Tibial nerve (tissue), 3 donors: ENCODE measurements at regions not wholly inside any gene's neighbourhood (a gene's known extent, or its start where the extent isn't known, plus 50 kb on each side); places are given as distances from the start of the nearest gene placed in this dataset.

ENCODE experiments used
- CTCF ChIP-seq, 5 experiments: fragments of 200-600 bp in 3 of 5; fragments of 450-650 bp in 2 of 5; sonication (generic) in 3 of 5; IDR thresholded peaks; one replicate each; pipeline ENCODE4 v1.5.1; 2016 to 2019; ENCODE audit warnings: antibody characterized with exemption in 5 of 5, mild to moderate bottlenecking in 3 of 5, moderate library complexity in 2 of 5
- POLR2A ChIP-seq, 2 donors: fragments of 450-650 bp; IDR thresholded peaks; one replicate each; pipeline ENCODE4 v1.6.1; 2017; ENCODE audit warnings: antibody characterized with exemption in 2 of 2, mild to moderate bottlenecking in 2 of 2, moderate library complexity in 2 of 2

- no peak for TF ChIP-seq CTCF (IDR thresholded peaks at IDR 0.05)
- no peak for TF ChIP-seq POLR2A (IDR thresholded peaks at IDR 0.05)
These were observed 196.6 kb upstream of the TMEM196 start for GRCh38 chr7:19969859-19970493.
